ENCODE measurements at regions not wholly inside any gene's neighbourhood (a gene's known extent, or its start where the extent isn't known, plus 50 kb on each side); places are given as distances from the start of the nearest gene placed in this dataset.
"Not testable (repeated sequence)": the region's sequence is repeated elsewhere in the genome, so short reads cannot be mapped to it uniquely, and the experiment has no call there.

- H3K27me3 Mint-ChIP-seq (ENCODE audit: low read depth), result no peaks in the 10 kb centered on the region
- H3K27ac Mint-ChIP-seq, result no peak overlapping the region
- H3K4me1 Mint-ChIP-seq (ENCODE audit: low read depth), result no peaks in the 10 kb centered on the region
- no peaks in the 10 kb centered on the region for H3K36me3 Mint-ChIP-seq (ENCODE audit: insufficient read depth in 2 of 2)
- ATAC-seq (replicated peaks in 1 of 2) (no peak), DNase-seq (no peak)
- no peak overlapping the region for H3K4me3 Mint-ChIP-seq
- peaks cover 0 to 1% of the 10 kb centered on the region in 2 donors for H3K9me3 Mint-ChIP-seq
These were observed 122.4 kb downstream of the FAM170A start for GRCh38 chr5:119751734-119752094.

DNA sequence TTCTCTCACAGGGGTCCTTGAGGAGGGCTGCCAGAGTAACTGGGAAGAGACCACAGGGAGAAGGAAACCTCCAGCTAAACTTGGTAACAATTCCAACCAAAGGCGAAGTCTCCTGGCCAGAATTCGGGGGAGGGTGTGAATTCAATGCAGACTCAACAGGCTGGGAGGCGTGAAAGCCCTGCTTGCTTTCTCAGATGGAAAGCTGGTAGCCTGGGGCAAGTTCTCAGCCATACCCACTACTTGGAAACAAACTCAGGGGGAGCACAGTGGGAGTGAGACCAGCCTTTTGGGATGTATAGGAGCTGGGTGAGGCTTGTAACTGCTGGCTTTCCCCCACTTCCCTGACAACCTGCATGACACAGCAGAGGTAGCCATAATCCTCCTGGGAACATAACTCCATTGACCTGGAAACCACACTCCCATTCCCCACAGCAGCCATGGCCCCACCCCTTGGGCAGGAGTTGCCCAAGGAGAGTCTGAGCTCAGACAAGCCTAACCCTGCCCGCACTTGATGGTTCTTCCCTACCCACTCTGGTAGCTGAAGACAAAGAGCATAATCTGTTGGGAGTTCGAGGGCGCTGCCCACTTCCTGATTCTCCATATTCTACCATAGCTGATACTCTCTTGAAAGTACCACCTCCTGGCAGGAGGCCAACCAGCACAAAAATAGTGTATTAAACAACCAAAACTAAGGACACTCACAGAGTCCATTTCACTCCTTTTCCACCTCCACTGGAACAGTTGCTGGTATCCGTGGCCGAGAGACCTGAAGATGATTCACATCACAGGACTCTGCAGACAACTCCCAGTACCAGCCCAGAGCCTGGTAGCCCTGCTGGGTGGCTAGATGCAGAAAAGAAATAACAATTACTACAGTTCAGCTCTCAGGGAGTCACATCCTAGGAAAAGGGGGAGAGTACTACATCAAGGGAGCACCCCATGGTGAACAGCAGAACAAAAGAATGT lies 123.8 kb downstream of the FAM170A start:
- H3K4me3 Mint-ChIP-seq, result no peak overlapping the region
- H3K4me1 Mint-ChIP-seq (ENCODE audit: low read depth), result no peaks in the 10 kb centered on the region
- ATAC-seq (replicated peaks in 1 of 2) (no peak), DNase-seq (no peak)
- no peak overlapping the region for H3K27ac Mint-ChIP-seq
- no peaks in the 10 kb centered on the region for H3K27me3 Mint-ChIP-seq (ENCODE audit: low read depth)
- no peaks in the 10 kb centered on the region for H3K36me3 Mint-ChIP-seq (ENCODE audit: insufficient read depth in 2 of 2)
- peaks cover 0 to 1% of the 10 kb centered on the region in 2 donors for H3K9me3 Mint-ChIP-seq

GRCh38 chr5:119754825-119755224 lies 125.5 kb downstream of the FAM170A start:
- H3K27ac Mint-ChIP-seq; H3K27me3 Mint-ChIP-seq (ENCODE audit: low read depth); H3K36me3 Mint-ChIP-seq (ENCODE audit: insufficient read depth in 2 of 2); H3K9me3 Mint-ChIP-seq; H3K4me3 Mint-ChIP-seq; ATAC-seq (replicated peaks in 1 of 2); DNase-seq; H3K4me1 Mint-ChIP-seq (ENCODE audit: low read depth): not testable (repeated sequence)

GRCh38 chr5:119757276-119757675 lies 127.9 kb downstream of the FAM170A start:
- no peak for ATAC-seq (replicated peaks in 1 of 2)
- DNase-seq, result no peak
- Mint-ChIP-seq H3K4me1 (ENCODE audit: low read depth) (no peaks in the 10 kb centered on the region), H3K27me3 (ENCODE audit: low read depth) (peaks cover 7% of the 10 kb centered on the region), H3K9me3 (peaks cover 1 to 2% of the 10 kb centered on the region in 2 donors), H3K36me3 (ENCODE audit: insufficient read depth in 2 of 2) (no peaks in the 10 kb centered on the region), H3K4me3 (no peak overlapping the region), H3K27ac (no peak overlapping the region)

GRCh38 chr5:119769695-119770693 lies 140.6 kb downstream of the FAM170A start:
- not testable (repeated sequence) for ATAC-seq (replicated peaks in 1 of 2)

DNA sequence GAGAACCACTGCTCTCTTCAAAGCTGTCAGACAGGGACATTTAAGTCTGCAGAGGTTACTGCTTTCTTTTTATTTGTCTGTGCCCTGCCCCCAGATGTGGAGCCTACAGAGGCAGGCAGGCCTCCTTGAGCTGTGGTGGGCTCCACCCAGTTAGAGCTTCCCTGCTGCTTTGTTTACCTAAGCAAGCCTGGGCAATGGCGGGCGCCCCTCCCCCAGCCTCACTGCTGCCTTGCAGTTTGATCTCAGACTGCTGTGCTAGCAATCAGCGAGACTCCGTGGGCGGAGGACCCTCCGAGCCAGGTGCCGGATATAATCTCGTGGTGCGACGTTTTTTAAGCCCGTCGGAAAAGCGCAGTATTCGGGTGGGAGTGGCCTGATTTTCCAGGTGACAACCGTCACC lies 150.8 kb downstream of the FAM170A start:
- H3K27ac Mint-ChIP-seq; H3K36me3 Mint-ChIP-seq (ENCODE audit: insufficient read depth in 2 of 2); H3K9me3 Mint-ChIP-seq; DNase-seq; ATAC-seq (replicated peaks in 1 of 2); H3K4me1 Mint-ChIP-seq (ENCODE audit: low read depth); H3K27me3 Mint-ChIP-seq (ENCODE audit: low read depth); H3K4me3 Mint-ChIP-seq: not testable (repeated sequence)

More at GRCh38 chr5:119769695-119770693, 140.6 kb downstream of the FAM170A start:
- not testable (repeated sequence) for H3K27me3 Mint-ChIP-seq (ENCODE audit: low read depth); H3K27ac Mint-ChIP-seq; DNase-seq; H3K4me3 Mint-ChIP-seq; H3K36me3 Mint-ChIP-seq (ENCODE audit: insufficient read depth in 2 of 2); H3K9me3 Mint-ChIP-seq; H3K4me1 Mint-ChIP-seq (ENCODE audit: low read depth)

GRCh38 chr5:119785057-119785456 lies 155.7 kb downstream of the FAM170A start:
- no peak for ATAC-seq (replicated peaks in 1 of 2)
- no peak for DNase-seq
- H3K4me3 Mint-ChIP-seq, result no peak overlapping the region
- no peaks in the 10 kb centered on the region for H3K36me3 Mint-ChIP-seq (ENCODE audit: insufficient read depth in 2 of 2)
- H3K4me1 Mint-ChIP-seq (ENCODE audit: low read depth), result no peaks in the 10 kb centered on the region
- no peak overlapping the region for H3K27ac Mint-ChIP-seq
- no peaks in the 10 kb centered on the region for H3K27me3 Mint-ChIP-seq (ENCODE audit: low read depth)
- H3K9me3 Mint-ChIP-seq, result peaks cover 0 to 2% of the 10 kb centered on the region in 2 donors

DNA sequence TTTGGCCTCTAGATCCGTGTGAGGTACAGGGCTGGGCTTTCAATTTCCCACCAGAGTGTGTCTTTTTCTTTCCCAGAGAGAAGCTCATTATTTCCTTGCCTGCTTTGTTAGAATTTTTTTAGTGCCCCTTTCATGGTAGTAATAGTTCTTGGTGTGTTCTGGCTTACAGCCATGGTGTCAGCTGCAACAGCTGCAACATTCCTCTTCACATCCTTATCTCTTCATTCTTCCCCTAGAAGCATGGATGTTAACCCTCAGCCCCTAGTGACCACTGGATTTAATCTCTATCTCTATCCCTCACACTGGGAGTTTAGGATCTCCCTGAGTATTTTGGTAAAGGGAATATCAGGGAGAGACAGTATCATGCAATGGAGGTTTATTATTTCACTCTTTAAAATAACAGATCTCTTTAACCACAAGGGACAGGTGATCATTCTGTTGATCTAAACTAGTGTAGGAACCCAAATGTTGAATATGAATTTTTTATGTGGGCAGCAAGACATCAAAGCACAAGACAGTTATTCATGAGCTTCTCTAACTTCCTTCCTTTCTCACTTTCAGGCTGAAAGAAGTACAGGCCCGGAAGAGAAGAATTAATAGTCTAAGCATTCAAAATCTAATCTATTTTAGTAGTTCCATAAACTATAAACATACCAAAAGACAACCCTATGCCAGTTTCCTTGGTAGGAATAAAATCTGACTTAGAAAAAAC lies 160.2 kb downstream of the FAM170A start:
- Mint-ChIP-seq H3K36me3 (ENCODE audit: insufficient read depth in 2 of 2) (no peaks in the 10 kb centered on the region), H3K9me3 (no peaks in the 10 kb centered on the region), H3K27ac (no peak overlapping the region), H3K4me3 (no peak overlapping the region), H3K27me3 (ENCODE audit: low read depth) (no peaks in the 10 kb centered on the region), H3K4me1 (ENCODE audit: low read depth) (no peaks in the 10 kb centered on the region)
- DNase-seq (no peak), ATAC-seq (replicated peaks in 1 of 2) (no peak)

- ATAC-seq (replicated peaks in 1 of 2) (no peak), DNase-seq (no peak)
- Mint-ChIP-seq H3K4me3 (no peak overlapping the region), H3K9me3 (no peaks in the 10 kb centered on the region), H3K4me1 (ENCODE audit: low read depth) (no peaks in the 10 kb centered on the region), H3K36me3 (ENCODE audit: insufficient read depth in 2 of 2) (no peaks in the 10 kb centered on the region), H3K27me3 (ENCODE audit: low read depth) (no peaks in the 10 kb centered on the region), H3K27ac (no peak overlapping the region)
These were observed 162.9 kb downstream of the FAM170A start for GRCh38 chr5:119792161-119792799.

GRCh38 chr5:119795768-119796167 lies 166.4 kb downstream of the FAM170A start:
- H3K36me3 Mint-ChIP-seq (ENCODE audit: insufficient read depth in 2 of 2), result no peaks in the 10 kb centered on the region
- H3K9me3 Mint-ChIP-seq, result no peaks in the 10 kb centered on the region
- no peak overlapping the region for H3K27ac Mint-ChIP-seq
- H3K4me1 Mint-ChIP-seq (ENCODE audit: low read depth), result no peaks in the 10 kb centered on the region
- no peaks in the 10 kb centered on the region for H3K27me3 Mint-ChIP-seq (ENCODE audit: low read depth)
- DNase-seq, result no peak
- no peak overlapping the region for H3K4me3 Mint-ChIP-seq
- no peak for ATAC-seq (replicated peaks in 1 of 2)

DNA sequence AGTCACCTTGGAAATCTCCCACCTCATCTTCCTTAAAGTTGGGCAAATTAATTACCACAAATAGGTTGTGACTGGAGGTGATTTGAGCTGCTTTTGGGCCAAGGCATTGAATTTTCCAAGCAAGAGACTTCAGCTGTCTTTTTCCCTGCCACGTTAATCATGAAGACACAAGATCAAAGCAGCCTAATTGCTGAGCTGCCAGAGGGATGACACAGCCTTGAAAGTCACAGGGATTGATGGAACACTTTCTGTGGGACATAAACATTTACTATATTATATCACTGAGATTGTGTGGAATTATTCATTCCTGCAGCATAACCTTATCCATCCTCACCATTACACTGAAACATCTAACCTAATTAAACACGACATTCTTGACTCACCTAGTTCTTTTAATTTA lies 172.2 kb downstream of the FAM170A start:
- Mint-ChIP-seq H3K36me3 (ENCODE audit: insufficient read depth in 2 of 2) (no peaks in the 10 kb centered on the region), H3K4me1 (ENCODE audit: low read depth) (no peaks in the 10 kb centered on the region), H3K27me3 (ENCODE audit: low read depth) (no peaks in the 10 kb centered on the region), H3K27ac (no peak overlapping the region), H3K9me3 (peaks cover 2 to 3% of the 10 kb centered on the region in 2 donors), H3K4me3 (no peak overlapping the region)
- ATAC-seq (replicated peaks in 1 of 2) (no peak), DNase-seq (no peak)

- no peak for DNase-seq
These were observed 178.7 kb downstream of the FAM170A start for GRCh38 chr5:119808024-119808423.

More at GRCh38 chr5:119808024-119808423, 178.7 kb downstream of the FAM170A start:
- Mint-ChIP-seq H3K27me3 (ENCODE audit: low read depth) (no peaks in the 10 kb centered on the region), H3K36me3 (ENCODE audit: insufficient read depth in 2 of 2) (peaks cover 0 to 1% of the 10 kb centered on the region in 2 donors), H3K4me1 (ENCODE audit: low read depth) (no peaks in the 10 kb centered on the region), H3K27ac (no peak overlapping the region), H3K9me3 (peaks cover 1 to 14% of the 10 kb centered on the region in 2 donors), H3K4me3 (no peak overlapping the region)
- no peak for ATAC-seq (replicated peaks in 1 of 2)
